ENCODE measurements at regions not wholly inside any gene's neighbourhood (a gene's known extent, or its start where the extent isn't known, plus 50 kb on each side); places are given as distances from the start of the nearest gene placed in this dataset.

- DNase-seq, result no peak
Measured at GRCh38 chr4:133714211-133714610, 487.4 kb downstream of the PABPC4L start.

- no peak for DNase-seq
Measured at GRCh38 chr4:133713340-133713739, 488.2 kb downstream of the PABPC4L start.

- DNase-seq, result peak; percentile 3
Measured at GRCh38 chr4:133711817-133712216, 489.8 kb downstream of the PABPC4L start.

- DNase-seq, result no peak
Measured at GRCh38 chr4:133694416-133694815, 507.2 kb downstream of the PABPC4L start.

- DNase-seq, result no peak
Measured at GRCh38 chr4:133683967-133684366, 517.6 kb downstream of the PABPC4L start.

GRCh38 chr4:133668061-133668851, 519.2 kb downstream of the PCDH10 start:
- no peak for DNase-seq

GRCh38 chr4:133647206-133647605, 498.1 kb downstream of the PCDH10 start:
- no peak for DNase-seq

- no peak for DNase-seq
Measured at GRCh38 chr4:133641191-133641590, 492.1 kb downstream of the PCDH10 start.

GRCh38 chr4:133638751-133639150, 489.7 kb downstream of the PCDH10 start:
- DNase-seq, result no peak

GRCh38 chr4:133637161-133637560, 488.1 kb downstream of the PCDH10 start:
- no peak for DNase-seq

GRCh38 chr4:133624744-133625143, 475.6 kb downstream of the PCDH10 start:
- DNase-seq, result no peak

- no peak for DNase-seq
Measured at GRCh38 chr4:133623847-133624246, 474.8 kb downstream of the PCDH10 start.

GRCh38 chr4:133621628-133622027, 472.5 kb downstream of the PCDH10 start:
- no peak for DNase-seq

- DNase-seq, result no peak
Measured at GRCh38 chr4:133620555-133620954, 471.5 kb downstream of the PCDH10 start.

- peak; percentile 1 for DNase-seq
Measured at GRCh38 chr4:133618963-133619362, 469.9 kb downstream of the PCDH10 start.

GRCh38 chr4:133600008-133600407, 450.9 kb downstream of the PCDH10 start:
- DNase-seq, result no peak

GRCh38 chr4:133598779-133599178, 449.7 kb downstream of the PCDH10 start:
- no peak for DNase-seq

- DNase-seq, result peak; percentile 10
Measured at GRCh38 chr4:133597251-133597650, 448.2 kb downstream of the PCDH10 start.

GRCh38 chr4:133596459-133596858, 447.4 kb downstream of the PCDH10 start:
- DNase-seq, result no peak

GRCh38 chr4:133594390-133595207, 445.5 kb downstream of the PCDH10 start:
- DNase-seq, result peak; percentile 57

- DNase-seq, result no peak
Measured at GRCh38 chr4:133593764-133594163, 444.7 kb downstream of the PCDH10 start.

GRCh38 chr4:133592591-133592990, 443.5 kb downstream of the PCDH10 start:
- no peak for DNase-seq

- no peak for DNase-seq
Measured at GRCh38 chr4:133592106-133592505, 443.0 kb downstream of the PCDH10 start.

GRCh38 chr4:133588306-133588705, 439.2 kb downstream of the PCDH10 start:
- DNase-seq, result peak; percentile 26
